Stomach (tissue), 4 donors: ENCODE measurements at regions not wholly inside any gene's neighbourhood (a gene's known extent, or its start where the extent isn't known, plus 50 kb on each side); places are given as distances from the start of the nearest gene placed in this dataset.

Experiments used
- CTCF ChIP-seq, 7 experiments: fragments of 450-650 bp in 4 of 7; fragments of 200-600 bp in 3 of 7; sonication (generic) in 3 of 7; IDR thresholded peaks; one replicate each; pipeline ENCODE4 v1.5.1; 2016 to 2019; ENCODE audit warnings: antibody characterized with exemption in 7 of 7, control low read depth in 2 of 7, mild to moderate bottlenecking in 1 of 7
- EP300 ChIP-seq: sonication (generic); formaldehyde crosslinking; IDR thresholded peaks from one replicate; pipeline ENCODE4 v1.6.1; 2017; ENCODE audit warnings: antibody characterized with exemption
- POLR2A ChIP-seq, 4 donors: fragments of 450-650 bp; IDR thresholded peaks; one replicate each; pipeline ENCODE4 v1.6.1; 2016; ENCODE audit warnings: antibody characterized with exemption in 4 of 4, control low read depth in 2 of 4, mild to moderate bottlenecking in 1 of 4, moderate library complexity in 1 of 4
- POLR2AphosphoS5 ChIP-seq, 3 donors: sonication (generic); formaldehyde crosslinking; IDR thresholded peaks; one replicate each; pipeline ENCODE4 v1.6.1; 2016; ENCODE audit warnings: antibody characterized with exemption in 3 of 3

- no peak for TF ChIP-seq POLR2A (IDR thresholded peaks at IDR 0.05)
- TF ChIP-seq CTCF (IDR thresholded peaks at IDR 0.05) = no peak
- TF ChIP-seq POLR2AphosphoS5 (IDR thresholded peaks at IDR 0.05) = no peak
- no peak for TF ChIP-seq EP300
Observed at GRCh38 chr1:239254999-239255398, 131.4 kb upstream of the CHRM3 start.
